ENCODE measurements at regions not wholly inside any gene's neighbourhood (a gene's known extent, or its start where the extent isn't known, plus 50 kb on each side); places are given as distances from the start of the nearest gene placed in this dataset.

DNA sequence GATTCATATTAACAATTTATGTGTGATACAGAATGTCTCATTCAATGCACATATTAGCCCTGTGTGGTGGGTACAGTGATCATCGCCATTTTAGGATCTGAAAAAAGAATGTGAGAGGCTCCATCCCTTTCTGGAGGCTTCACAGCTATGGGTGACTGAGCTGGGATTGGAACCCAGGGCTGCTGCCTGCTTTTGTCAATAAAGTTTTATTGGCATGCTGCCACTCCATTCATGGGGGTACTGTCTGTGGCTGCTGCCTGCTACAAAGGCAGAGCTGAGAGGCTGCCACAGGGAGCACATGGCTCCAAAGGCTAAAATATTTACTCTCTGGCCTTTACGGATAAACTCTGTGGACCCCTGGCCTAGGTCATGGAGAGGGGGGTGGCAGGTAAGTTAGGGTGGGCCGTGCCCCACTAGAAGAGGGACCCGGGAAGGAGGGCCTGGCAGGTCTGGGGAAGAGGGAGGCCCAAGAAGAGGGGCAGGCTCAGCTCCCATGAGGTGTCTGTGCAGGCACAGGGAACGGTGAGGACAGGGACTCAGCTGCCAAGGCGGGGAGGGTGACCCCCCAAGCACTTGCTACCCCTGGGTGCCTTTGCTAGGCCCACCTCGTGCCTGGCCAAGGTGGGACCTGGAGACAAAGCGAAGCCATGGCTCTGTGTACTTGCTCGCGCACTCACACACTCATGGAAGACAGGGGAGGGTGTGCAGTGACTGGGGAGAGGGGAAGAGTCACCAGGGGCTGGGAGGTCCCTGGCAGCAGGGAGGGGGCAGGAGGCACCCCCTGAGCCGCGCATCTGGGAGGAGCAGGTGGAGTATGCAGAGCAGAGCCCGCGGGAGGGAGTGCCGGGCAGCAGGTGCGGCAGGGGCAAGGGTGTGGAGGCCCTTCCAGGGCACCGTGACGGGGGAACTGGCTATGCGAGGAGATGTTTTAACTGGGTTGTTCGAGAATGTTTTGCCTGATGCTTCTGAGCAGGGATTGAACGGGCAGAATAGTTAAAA lies 335.3 kb downstream of the CTTN start:
- no peaks in the 10 kb centered on the region for H3K79me2 ChIP-seq (ENCODE audit: insufficient read depth, low read length)
- Mint-ChIP-seq H3K4me1 (ENCODE audit: low read depth, unreplicated experiment) (peaks cover 3% of the 10 kb centered on the region), H3K9me3 (ENCODE audit: unreplicated experiment) (peaks cover 11% of the 10 kb centered on the region), H3K27ac (ENCODE audit: unreplicated experiment) (no peak overlapping the region), H3K4me3 (ENCODE audit: unreplicated experiment) (no peak overlapping the region), H3K36me3 (ENCODE audit: low read depth, unreplicated experiment) (peaks cover 2% of the 10 kb centered on the region), H3K27me3 (ENCODE audit: low read depth, unreplicated experiment) (peaks cover 38% of the 10 kb centered on the region)
- no peaks in the 10 kb centered on the region for H4K20me1 ChIP-seq (ENCODE audit: insufficient read depth, low read length)
- no peak overlapping the region for H3K27ac ChIP-seq (ENCODE audit: low read depth, low read length)
- FAIRE-seq = no peak
- no peak overlapping the region for H2AFZ ChIP-seq (ENCODE audit: low read depth, low read length)
- H3K4me2 ChIP-seq (ENCODE audit: low read length) = no peak overlapping the region
- no peak overlapping the region for H3K4me3 ChIP-seq (ENCODE audit: insufficient read depth, low read depth, low read length)
- no peak for DNase-seq (ENCODE audit: low read depth)
- no peaks in the 10 kb centered on the region for H3K36me3 ChIP-seq (ENCODE audit: insufficient read depth, low read length)
- H3K9me3 ChIP-seq (ENCODE audit: insufficient read depth, low read depth, low read length) = no peaks in the 10 kb centered on the region
- no peak for TF ChIP-seq EZH2 (IDR thresholded peaks at IDR 0.05; ENCODE audit: insufficient read depth, low read length)
- TF ChIP-seq, protein P1, sequence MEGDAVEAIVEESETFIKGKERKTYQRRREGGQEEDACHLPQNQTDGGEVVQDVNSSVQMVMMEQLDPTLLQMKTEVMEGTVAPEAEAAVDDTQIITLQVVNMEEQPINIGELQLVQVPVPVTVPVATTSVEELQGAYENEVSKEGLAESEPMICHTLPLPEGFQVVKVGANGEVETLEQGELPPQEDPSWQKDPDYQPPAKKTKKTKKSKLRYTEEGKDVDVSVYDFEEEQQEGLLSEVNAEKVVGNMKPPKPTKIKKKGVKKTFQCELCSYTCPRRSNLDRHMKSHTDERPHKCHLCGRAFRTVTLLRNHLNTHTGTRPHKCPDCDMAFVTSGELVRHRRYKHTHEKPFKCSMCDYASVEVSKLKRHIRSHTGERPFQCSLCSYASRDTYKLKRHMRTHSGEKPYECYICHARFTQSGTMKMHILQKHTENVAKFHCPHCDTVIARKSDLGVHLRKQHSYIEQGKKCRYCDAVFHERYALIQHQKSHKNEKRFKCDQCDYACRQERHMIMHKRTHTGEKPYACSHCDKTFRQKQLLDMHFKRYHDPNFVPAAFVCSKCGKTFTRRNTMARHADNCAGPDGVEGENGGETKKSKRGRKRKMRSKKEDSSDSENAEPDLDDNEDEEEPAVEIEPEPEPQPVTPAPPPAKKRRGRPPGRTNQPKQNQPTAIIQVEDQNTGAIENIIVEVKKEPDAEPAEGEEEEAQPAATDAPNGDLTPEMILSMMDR (IDR thresholded peaks at IDR 0.05; ENCODE audit: insufficient read depth, low read depth, low read length) = no peak
- no peaks in the 10 kb centered on the region for H3K4me1 ChIP-seq (ENCODE audit: insufficient read depth, low read length)
- H3K27me3 ChIP-seq (ENCODE audit: insufficient read depth, low read length) = no peaks in the 10 kb centered on the region
- H3K9ac ChIP-seq (ENCODE audit: low read length) = no peak overlapping the region

DNA sequence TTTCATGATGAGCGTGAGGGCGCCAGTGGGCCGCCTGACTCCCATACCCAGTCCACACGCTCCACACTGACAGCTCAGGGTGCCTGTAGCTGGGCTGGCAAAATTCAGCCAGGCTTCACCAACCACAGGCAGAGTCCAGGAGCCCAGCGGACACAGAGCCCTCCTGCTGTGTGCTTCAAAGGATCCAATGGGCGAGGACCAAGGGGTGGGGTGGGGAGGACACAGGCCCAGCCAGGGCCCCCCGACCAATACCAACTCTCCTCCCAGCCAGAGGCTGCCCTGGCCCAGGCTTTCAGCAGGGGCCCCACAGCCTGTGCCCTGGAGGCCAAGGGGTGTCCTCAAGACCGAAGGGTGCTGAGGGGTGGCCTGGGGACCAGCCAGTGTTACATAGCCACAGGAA lies 336.1 kb downstream of the CTTN start:
- peaks cover 3% of the 10 kb centered on the region for H3K4me1 Mint-ChIP-seq (ENCODE audit: low read depth, unreplicated experiment)
- no peaks in the 10 kb centered on the region for H3K27me3 ChIP-seq (ENCODE audit: insufficient read depth, low read length)
- H3K36me3 ChIP-seq (ENCODE audit: insufficient read depth, low read length) = no peaks in the 10 kb centered on the region
- H3K79me2 ChIP-seq (ENCODE audit: insufficient read depth, low read length) = no peaks in the 10 kb centered on the region
- H4K20me1 ChIP-seq (ENCODE audit: insufficient read depth, low read length) = no peaks in the 10 kb centered on the region
- no peak overlapping the region for H3K4me2 ChIP-seq (ENCODE audit: low read length)
- peaks cover 2% of the 10 kb centered on the region for H3K36me3 Mint-ChIP-seq (ENCODE audit: low read depth, unreplicated experiment)
- H3K9me3 ChIP-seq (ENCODE audit: insufficient read depth, low read depth, low read length) = no peaks in the 10 kb centered on the region
- no peak overlapping the region for H3K4me3 ChIP-seq (ENCODE audit: insufficient read depth, low read depth, low read length)
- no peak overlapping the region for H3K9ac ChIP-seq (ENCODE audit: low read length)
- H3K27me3 Mint-ChIP-seq (ENCODE audit: low read depth, unreplicated experiment) = peaks cover 43% of the 10 kb centered on the region
- no peak overlapping the region for H3K27ac ChIP-seq (ENCODE audit: low read depth, low read length)
- H3K9me3 Mint-ChIP-seq (ENCODE audit: unreplicated experiment) = peaks cover 11% of the 10 kb centered on the region
- H2AFZ ChIP-seq (ENCODE audit: low read depth, low read length) = no peak overlapping the region
- DNase-seq (ENCODE audit: low read depth) (no peak), FAIRE-seq (no peak)
- TF ChIP-seq, protein P1 (IDR thresholded peaks at IDR 0.05; ENCODE audit: insufficient read depth, low read depth, low read length) = no peak
- TF ChIP-seq EZH2 (IDR thresholded peaks at IDR 0.05; ENCODE audit: insufficient read depth, low read length) = no peak
- H3K4me3 Mint-ChIP-seq (ENCODE audit: unreplicated experiment) = no peak overlapping the region
- no peak overlapping the region for H3K27ac Mint-ChIP-seq (ENCODE audit: unreplicated experiment)
- no peaks in the 10 kb centered on the region for H3K4me1 ChIP-seq (ENCODE audit: insufficient read depth, low read length)

DNA sequence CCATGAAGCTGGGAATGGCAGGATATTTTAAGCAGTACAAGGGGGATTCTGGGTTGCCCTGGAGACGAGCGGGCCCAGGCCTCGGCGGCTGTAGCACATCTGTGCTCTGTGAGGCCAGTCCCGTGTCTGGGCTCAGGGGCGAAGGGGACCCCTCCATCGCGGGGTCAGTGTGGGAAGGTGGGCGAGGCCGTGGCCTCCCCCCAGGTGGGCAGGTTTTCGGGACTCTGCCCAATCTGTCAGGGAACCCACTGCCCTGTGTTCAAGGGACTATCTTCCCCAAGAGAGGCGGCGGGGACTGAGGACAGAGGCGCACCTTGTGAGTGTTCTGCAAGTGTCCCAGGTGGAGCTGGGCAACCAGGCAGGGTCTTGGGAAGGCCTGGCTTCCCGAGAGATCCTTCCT lies 336.6 kb downstream of the CTTN start:
- peaks cover 3% of the 10 kb centered on the region for H3K4me1 Mint-ChIP-seq (ENCODE audit: low read depth, unreplicated experiment)
- H3K4me2 ChIP-seq (ENCODE audit: low read length) = no peak overlapping the region
- H3K4me3 Mint-ChIP-seq (ENCODE audit: unreplicated experiment) = no peak overlapping the region
- FAIRE-seq = no peak
- no peaks in the 10 kb centered on the region for H3K27me3 ChIP-seq (ENCODE audit: insufficient read depth, low read length)
- H3K9ac ChIP-seq (ENCODE audit: low read length) = no peak overlapping the region
- no peaks in the 10 kb centered on the region for H3K79me2 ChIP-seq (ENCODE audit: insufficient read depth, low read length)
- no peaks in the 10 kb centered on the region for H3K9me3 ChIP-seq (ENCODE audit: insufficient read depth, low read depth, low read length)
- DNase-seq (ENCODE audit: low read depth) = no peak
- H3K27me3 Mint-ChIP-seq (ENCODE audit: low read depth, unreplicated experiment) = peaks cover 46% of the 10 kb centered on the region
- no peak overlapping the region for H3K27ac Mint-ChIP-seq (ENCODE audit: unreplicated experiment)
- H3K36me3 Mint-ChIP-seq (ENCODE audit: low read depth, unreplicated experiment) = peaks cover 2% of the 10 kb centered on the region
- no peak overlapping the region for H3K27ac ChIP-seq (ENCODE audit: low read depth, low read length)
- H2AFZ ChIP-seq (ENCODE audit: low read depth, low read length) = no peak overlapping the region
- peaks cover 11% of the 10 kb centered on the region for H3K9me3 Mint-ChIP-seq (ENCODE audit: unreplicated experiment)
- H3K4me1 ChIP-seq (ENCODE audit: insufficient read depth, low read length) = no peaks in the 10 kb centered on the region
- no peaks in the 10 kb centered on the region for H3K36me3 ChIP-seq (ENCODE audit: insufficient read depth, low read length)
- no peak overlapping the region for H3K4me3 ChIP-seq (ENCODE audit: insufficient read depth, low read depth, low read length)
- no peak for TF ChIP-seq EZH2 (IDR thresholded peaks at IDR 0.05; ENCODE audit: insufficient read depth, low read length)
- TF ChIP-seq, protein P1 (IDR thresholded peaks at IDR 0.05; ENCODE audit: insufficient read depth, low read depth, low read length) = no peak
- H4K20me1 ChIP-seq (ENCODE audit: insufficient read depth, low read length) = no peaks in the 10 kb centered on the region
